ENCODE measurements at regions not wholly inside any gene's neighbourhood (a gene's known extent, or its start where the extent isn't known, plus 50 kb on each side); places are given as distances from the start of the nearest gene placed in this dataset.

DNA sequence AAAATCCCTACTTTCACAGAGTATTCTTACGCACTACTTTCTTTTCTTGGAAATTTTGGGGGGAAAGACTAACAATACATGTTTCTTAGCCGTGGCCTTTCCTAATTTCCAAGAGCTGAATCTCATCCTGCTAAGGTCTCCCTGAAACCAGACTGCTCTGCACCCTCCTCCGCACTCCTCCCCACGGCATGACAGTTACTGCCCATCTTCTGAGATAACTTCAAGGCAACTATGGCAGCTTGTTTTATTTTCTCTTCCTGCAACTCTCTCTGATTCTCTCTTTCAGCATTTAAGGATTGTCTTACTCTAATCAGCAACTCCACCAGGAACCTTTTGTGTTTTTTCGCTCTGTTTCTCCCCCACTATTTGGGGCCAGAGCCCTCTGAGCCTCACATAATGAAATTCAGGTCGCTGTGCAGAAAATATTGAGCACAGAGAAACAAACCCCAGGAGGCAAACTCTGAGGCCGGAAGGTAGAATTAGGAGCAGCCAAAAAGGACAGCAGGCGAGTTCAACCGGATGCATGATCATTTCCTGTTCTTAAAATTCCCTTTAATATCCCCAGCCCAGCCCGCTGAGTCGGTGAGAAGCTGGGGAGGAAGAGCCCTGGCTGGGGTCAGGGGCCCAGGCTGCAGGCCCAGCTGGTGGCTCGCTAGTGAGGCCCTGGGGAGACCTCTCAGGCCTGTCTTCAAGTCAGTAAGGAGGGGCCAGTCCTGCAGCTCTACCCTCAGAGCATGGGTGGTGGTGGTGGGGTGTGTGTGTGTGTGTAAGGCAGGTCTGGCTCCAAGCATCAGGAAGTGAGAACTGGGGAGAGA is 213.6 kb upstream of the S1PR3 start:
- no peak overlapping the region for H3K4me3 ChIP-seq (ENCODE audit: low read depth, low read length)
- DNase-seq (ENCODE audit: low read depth): peak; percentile 74
- no peak for TF ChIP-seq CTCF (IDR thresholded peaks at IDR 0.05; ENCODE audit: insufficient read depth, low read depth, low read length)

DNA sequence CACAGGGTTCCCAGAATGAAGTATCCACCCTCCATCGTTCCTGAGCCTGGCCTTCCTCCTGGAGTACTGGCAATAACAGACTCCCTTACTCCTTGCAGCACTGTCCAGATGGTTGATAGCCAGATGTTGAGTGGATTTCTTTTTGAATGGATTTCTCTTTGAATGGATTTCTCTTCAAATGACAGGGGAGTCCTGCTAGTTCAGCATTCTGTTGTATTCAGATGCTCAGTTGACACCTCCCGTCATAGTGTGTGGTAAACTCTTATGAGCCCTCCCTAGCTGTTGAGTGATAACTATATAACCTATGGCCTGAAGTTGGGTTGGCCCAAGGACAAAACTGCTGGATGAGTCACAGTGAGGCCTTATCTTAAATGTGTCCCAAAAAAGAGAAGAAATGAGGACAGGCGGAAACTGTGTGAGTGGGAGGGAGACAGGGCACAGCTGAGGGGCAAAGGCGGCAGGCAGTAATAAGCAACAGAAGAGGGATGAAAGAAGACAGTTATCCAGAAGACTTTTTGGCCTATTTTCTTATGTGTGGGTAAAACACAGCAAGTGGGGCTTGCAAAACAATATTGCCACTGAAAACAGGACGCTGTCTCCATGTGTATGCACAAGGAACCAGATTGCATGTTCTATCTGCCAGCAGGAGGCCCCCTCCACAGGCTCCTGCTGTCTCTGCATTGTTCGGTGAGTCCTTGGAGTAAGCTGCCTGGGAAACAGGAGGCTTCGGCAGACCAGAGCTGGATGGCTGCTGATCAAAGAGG is 209.5 kb upstream of the S1PR3 start:
- DNase-seq (ENCODE audit: low read depth): peak; percentile 92
- no peak overlapping the region for H3K4me3 ChIP-seq (ENCODE audit: low read depth, low read length)
- peak; percentile 75 for TF ChIP-seq CTCF (IDR thresholded peaks at IDR 0.05; ENCODE audit: insufficient read depth, low read depth, low read length)

DNA sequence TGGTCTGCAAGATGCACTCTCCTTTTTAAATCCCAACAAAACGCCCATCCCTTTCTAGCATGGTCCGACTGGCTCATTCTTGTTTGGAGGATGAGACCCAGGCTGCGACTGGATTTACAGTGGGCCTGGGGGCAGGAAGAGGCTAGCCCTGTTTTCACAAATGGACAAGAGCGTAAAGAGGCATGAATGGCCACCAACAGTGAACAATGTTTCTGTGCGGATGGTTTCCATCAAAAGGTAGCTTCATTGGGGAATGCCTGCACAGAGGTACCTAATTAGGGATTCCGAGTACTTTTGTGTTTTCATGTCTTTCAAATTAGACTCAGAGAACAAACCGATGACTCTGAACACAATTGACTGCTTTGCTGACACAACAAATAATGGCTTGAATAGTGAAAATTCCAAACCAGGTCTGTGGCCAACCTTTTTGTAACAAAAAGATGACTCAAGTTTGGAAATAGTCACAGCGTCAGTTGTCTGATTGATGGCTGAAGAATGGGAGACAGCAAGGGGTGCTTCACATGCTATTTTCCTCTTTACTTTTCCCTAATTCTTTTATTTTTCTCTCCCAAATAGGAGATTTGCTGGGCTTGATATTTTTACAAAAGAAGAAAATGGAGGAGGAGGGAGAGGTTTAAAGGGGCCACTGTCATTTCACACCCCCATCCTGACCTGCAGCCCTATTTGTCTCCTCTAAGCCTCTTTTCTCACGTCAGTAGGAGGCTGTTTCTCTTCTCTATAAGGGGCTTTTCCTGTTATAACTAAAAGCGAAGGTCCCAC is 208.1 kb upstream of the S1PR3 start:
- TF ChIP-seq CTCF (IDR thresholded peaks at IDR 0.05; ENCODE audit: insufficient read depth, low read depth, low read length): no peak
- H3K4me3 ChIP-seq (ENCODE audit: low read depth, low read length): no peak overlapping the region
- DNase-seq (ENCODE audit: low read depth): no peak

GRCh38 chr9:88783711-88784083 is 207.6 kb upstream of the S1PR3 start:
- no peak overlapping the region for H3K4me3 ChIP-seq (ENCODE audit: low read depth, low read length)
- no peak for DNase-seq (ENCODE audit: low read depth)
- no peak for TF ChIP-seq CTCF (IDR thresholded peaks at IDR 0.05; ENCODE audit: insufficient read depth, low read depth, low read length)

GRCh38 chr9:88784960-88785359 is 206.3 kb upstream of the S1PR3 start:
- H3K4me3 ChIP-seq (ENCODE audit: low read depth, low read length): no peak overlapping the region
- DNase-seq (ENCODE audit: low read depth): no peak
- TF ChIP-seq CTCF (IDR thresholded peaks at IDR 0.05; ENCODE audit: insufficient read depth, low read depth, low read length): no peak

DNA sequence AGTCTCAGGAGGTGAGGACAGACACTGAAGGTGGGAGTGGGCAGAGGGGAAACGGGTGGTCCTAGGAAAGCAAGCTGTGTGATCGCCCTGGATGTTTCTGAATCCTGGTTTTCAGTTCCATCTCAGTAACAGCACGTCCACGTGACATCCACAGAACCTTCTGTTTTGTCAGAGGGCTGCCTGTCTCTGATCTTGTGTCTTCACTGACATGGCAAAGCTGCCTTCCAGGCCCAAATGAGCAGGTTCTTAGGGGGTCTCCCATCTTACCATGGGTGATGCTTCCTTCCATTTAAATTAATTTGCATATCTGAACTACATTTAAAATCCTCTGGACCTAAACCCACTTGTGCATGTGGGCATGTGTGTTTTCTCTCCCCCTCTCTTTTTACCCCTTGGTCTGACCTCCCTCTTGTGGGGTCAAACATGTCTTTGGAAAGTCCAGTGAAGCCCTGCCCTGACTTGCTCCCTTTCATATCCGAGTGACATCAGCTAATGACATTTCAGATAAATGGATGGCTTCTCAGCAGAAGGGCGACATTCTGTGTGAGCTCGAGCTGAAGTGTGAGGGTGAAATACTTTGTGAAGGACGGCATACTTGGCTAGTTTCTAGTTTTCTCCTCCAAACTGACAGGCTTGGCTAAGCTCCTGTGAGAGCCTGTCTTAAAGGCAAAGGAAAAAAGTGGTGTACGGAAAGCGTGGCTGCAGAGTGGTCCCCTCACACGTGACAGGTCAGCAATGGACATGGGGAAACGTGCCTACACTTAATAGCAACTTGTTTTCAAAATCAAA is 204.8 kb upstream of the S1PR3 start:
- no peak for DNase-seq (ENCODE audit: low read depth)

More for the DNA sequence above, 204.8 kb upstream of the S1PR3 start:
- H3K4me3 ChIP-seq (ENCODE audit: low read depth, low read length): no peak overlapping the region
- no peak for TF ChIP-seq CTCF (IDR thresholded peaks at IDR 0.05; ENCODE audit: insufficient read depth, low read depth, low read length)

All from fibroblast of villous mesenchyme (primary cell).